ENCODE measurements at regions not wholly inside any gene's neighbourhood (a gene's known extent, or its start where the extent isn't known, plus 50 kb on each side); places are given as distances from the start of the nearest gene placed in this dataset.
A peak's percentile ranks its signal among the peaks of the same experiment; 100 is the strongest.

DNA sequence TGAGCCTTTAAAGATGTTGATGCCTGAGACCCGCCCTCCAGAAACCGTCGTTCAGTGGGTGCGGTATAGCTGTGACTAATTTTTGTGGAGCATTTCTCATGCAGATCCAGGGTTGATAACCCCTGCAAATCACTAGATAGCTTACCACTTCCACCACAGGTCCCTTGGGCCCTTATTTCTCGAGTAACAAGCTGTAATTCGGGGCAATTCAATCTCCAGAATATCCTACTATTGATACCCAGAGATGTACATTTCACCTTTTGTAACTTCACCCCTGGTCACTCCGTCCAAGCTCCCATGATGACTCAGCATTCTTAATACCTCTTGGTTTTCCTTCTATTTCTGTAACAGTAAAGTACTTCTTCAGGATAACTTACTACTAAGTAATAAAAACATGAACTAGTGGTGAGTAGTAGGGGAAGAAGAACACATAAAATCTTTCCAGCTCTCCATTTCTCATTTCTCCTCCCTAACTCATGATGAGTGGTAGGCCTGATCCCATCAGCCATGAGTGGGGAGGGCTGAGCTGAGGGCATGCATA, 71.9 kb upstream of the UBL3 start:
- CTCF ChIA-PET = interaction anchor here (2.0 kb wide), 1 partner anchor 192 kb away, joined by 10 read pairs; no protein-coding TSS in a partner anchor
- ATAC-seq (ENCODE audit: poor library complexity) = peak; percentile 32

GRCh38 chr13:29921542-29921941, 71.1 kb upstream of the UBL3 start:
- ChIA-PET POLR2A (interaction anchor here (1.0 to 7.0 kb wide), 2 partner anchors 14 to 18 kb away, joined by 3 to 53 read pairs; no protein-coding TSS in a partner anchor), CTCF (no interaction called here)
- H3K27me3 Mint-ChIP-seq = no peaks in the 10 kb centered on the region
- H3K4me1 Mint-ChIP-seq (ENCODE audit: low read depth) = peaks cover 58% of the 10 kb centered on the region
- H3K9me3 Mint-ChIP-seq = no peaks in the 10 kb centered on the region
- no peak overlapping the region for H3K27ac Mint-ChIP-seq
- Histone ChIP-seq H3K27ac (ENCODE audit: low read depth in 1 of 2, low read length in 2 of 2) (no peak overlapping the region), H3K9me3 (ENCODE audit: control insufficient read depth in 1 of 2, insufficient read depth in 1 of 2, low read length in 2 of 2) (peaks cover 0 to 4% of the 10 kb centered on the region in 2 experiments), H3K36me3 (ENCODE audit: insufficient read depth, low read length) (no peaks in the 10 kb centered on the region), H3K4me1 (ENCODE audit: insufficient read depth, low read length) (peaks cover 24% of the 10 kb centered on the region), H3K27me3 (ENCODE audit: control insufficient read depth in 1 of 2, insufficient read depth in 2 of 2, low read length in 2 of 2) (no peaks in the 10 kb centered on the region), H3K4me3 (ENCODE audit: low read length) (no peak overlapping the region)
- H3K4me3 Mint-ChIP-seq = no peak overlapping the region
- H3K36me3 Mint-ChIP-seq (ENCODE audit: low read depth) = no peaks in the 10 kb centered on the region
- no peak for TF ChIP-seq CTCF (IDR thresholded peaks at IDR 0.05)
- intact Hi-C loops (cut with DNase I, micrococcal nuclease) = no loop called here
- ATAC-seq (ENCODE audit: poor library complexity) = no peak
- DNase-seq = no peak

More for the DNA sequence above, 71.9 kb upstream of the UBL3 start:
- H3K4me3 ChIP-seq (ENCODE audit: low read length) = no peak overlapping the region
- H3K36me3 ChIP-seq (ENCODE audit: insufficient read depth, low read length) = no peaks in the 10 kb centered on the region
- Mint-ChIP-seq H3K27me3 (no peaks in the 10 kb centered on the region), H3K4me3 (no peak overlapping the region), H3K27ac (no peak overlapping the region), H3K36me3 (ENCODE audit: low read depth) (no peaks in the 10 kb centered on the region), H3K9me3 (no peaks in the 10 kb centered on the region), H3K4me1 (ENCODE audit: low read depth) (peaks cover 58% of the 10 kb centered on the region)
- H3K27ac ChIP-seq (ENCODE audit: low read depth in 1 of 2, low read length in 2 of 2) = no peak overlapping the region
- no peaks in the 10 kb centered on the region for H3K27me3 ChIP-seq (ENCODE audit: control insufficient read depth in 1 of 2, insufficient read depth in 2 of 2, low read length in 2 of 2)
- POLR2A ChIA-PET = interaction anchor here (7.0 kb wide), 1 partner anchor 14 kb away, joined by 53 read pairs; no protein-coding TSS in a partner anchor
- H3K9me3 ChIP-seq (ENCODE audit: control insufficient read depth in 1 of 2, insufficient read depth in 1 of 2, low read length in 2 of 2) = peaks cover 0 to 4% of the 10 kb centered on the region in 2 experiments
- TF ChIP-seq CTCF (IDR thresholded peaks at IDR 0.05) = no peak
- intact Hi-C loops (cut with DNase I, micrococcal nuclease) = no loop called here
- DNase-seq = no peak
- H3K4me1 ChIP-seq (ENCODE audit: insufficient read depth, low read length) = peaks cover 24% of the 10 kb centered on the region

DNA sequence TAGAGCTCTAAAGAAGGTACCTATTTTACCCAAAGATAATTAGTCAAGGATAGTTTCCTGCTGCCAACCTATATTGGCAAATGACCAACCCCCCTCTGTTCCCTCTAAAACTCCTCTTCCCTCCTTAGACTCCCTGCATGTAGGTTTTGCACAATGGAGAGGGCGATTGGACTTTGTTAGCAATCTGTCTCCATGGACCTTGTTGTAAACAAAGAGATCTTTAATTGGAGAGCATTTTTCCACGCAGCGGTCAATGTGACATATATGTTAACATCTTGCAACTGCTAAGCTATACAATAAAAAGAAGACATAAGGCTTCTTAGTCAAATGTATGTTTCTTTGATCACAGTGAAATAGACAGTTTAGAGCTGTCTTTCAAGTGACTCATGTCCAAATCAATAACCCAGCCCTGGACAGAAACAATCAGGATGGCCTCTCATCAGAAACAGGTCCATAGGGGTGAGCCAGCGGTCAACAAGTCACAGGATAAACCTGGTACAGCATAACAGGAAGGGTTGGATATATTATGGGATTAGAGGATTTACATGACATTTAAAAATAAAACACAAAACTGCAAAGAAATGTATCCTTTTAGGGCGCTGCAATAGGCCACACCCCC, 69.7 kb upstream of the UBL3 start:
- no peaks in the 10 kb centered on the region for H3K27me3 Mint-ChIP-seq
- no peak for TF ChIP-seq CTCF (IDR thresholded peaks at IDR 0.05)
- no peak overlapping the region for H3K27ac Mint-ChIP-seq
- no peaks in the 10 kb centered on the region for H3K36me3 ChIP-seq (ENCODE audit: insufficient read depth, low read length)
- ChIA-PET CTCF (no interaction called here), POLR2A (interaction anchor here (2.2 to 7.0 kb wide), 2 partner anchors 16 to 70 kb away, joined by 5 to 53 read pairs; partner anchors contain the start of gene UBL3)
- H3K9me3 ChIP-seq (ENCODE audit: control insufficient read depth in 1 of 2, insufficient read depth in 1 of 2, low read length in 2 of 2) = peaks cover 0 to 4% of the 10 kb centered on the region in 2 experiments
- peaks cover 24% of the 10 kb centered on the region for H3K4me1 ChIP-seq (ENCODE audit: insufficient read depth, low read length)
- no peak overlapping the region for H3K27ac ChIP-seq (ENCODE audit: low read depth in 1 of 2, low read length in 2 of 2)
- H3K9me3 Mint-ChIP-seq = no peaks in the 10 kb centered on the region
- no peak overlapping the region for H3K4me3 Mint-ChIP-seq
- H3K36me3 Mint-ChIP-seq (ENCODE audit: low read depth) = no peaks in the 10 kb centered on the region
- DNase-seq = no peak
- peaks cover 46% of the 10 kb centered on the region for H3K4me1 Mint-ChIP-seq (ENCODE audit: low read depth)
- ATAC-seq (ENCODE audit: poor library complexity) = no peak
- H3K4me3 ChIP-seq (ENCODE audit: low read length) = no peak overlapping the region
- H3K27me3 ChIP-seq (ENCODE audit: control insufficient read depth in 1 of 2, insufficient read depth in 2 of 2, low read length in 2 of 2) = no peaks in the 10 kb centered on the region
- intact Hi-C loops (cut with DNase I, micrococcal nuclease) = no loop called here
